ENCODE measurements at regions not wholly inside any gene's neighbourhood (a gene's known extent, or its start where the extent isn't known, plus 50 kb on each side); places are given as distances from the start of the nearest gene placed in this dataset.
"Not testable (repeated sequence)": the region's sequence is repeated elsewhere in the genome, so short reads cannot be mapped to it uniquely, and the experiment has no call there.

GRCh38 chr10:56104923-56105322 lies 256.1 kb downstream of the ZWINT start:
- Histone ChIP-seq H3K9me3 (ENCODE audit: control insufficient read depth, low read length) (no peaks in the 10 kb centered on the region), H3K9ac (ENCODE audit: low read length) (no peak overlapping the region), H3K4me1 (ENCODE audit: control insufficient read depth, insufficient read depth, low read length) (no peaks in the 10 kb centered on the region), H3K4me3 (ENCODE audit: low read length) (no peak overlapping the region), H3K27me3 (replicated peaks; ENCODE audit: control insufficient read depth, insufficient read depth, low read length) (no peaks in the 10 kb centered on the region), H3K36me3 (ENCODE audit: control insufficient read depth, insufficient read depth, low read length, severe bottlenecking) (no peaks in the 10 kb centered on the region)
- no peak for DNase-seq (ENCODE audit: low read depth)

DNA sequence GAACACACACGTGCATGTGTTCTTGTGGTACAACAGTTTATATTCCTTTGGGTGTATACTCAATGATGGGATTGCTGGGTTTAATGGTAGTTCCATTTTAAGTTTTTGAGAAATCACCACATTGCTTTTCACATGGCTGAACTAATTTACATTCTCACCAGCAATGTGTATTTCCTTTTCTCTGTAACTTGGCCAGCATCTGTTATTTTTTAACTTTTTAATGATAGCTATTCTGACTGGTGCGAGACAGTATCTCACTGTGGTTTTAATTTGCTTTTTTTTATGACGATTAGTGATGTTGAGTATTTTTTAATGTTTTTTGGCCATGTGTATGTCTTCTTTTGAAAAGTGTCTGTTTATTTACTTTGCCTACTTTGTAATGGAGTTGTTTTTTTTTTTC lies 256.6 kb downstream of the ZWINT start:
- Histone ChIP-seq H3K9me3 (ENCODE audit: control insufficient read depth, low read length) (no peaks in the 10 kb centered on the region), H3K4me3 (ENCODE audit: low read length) (no peak overlapping the region), H3K36me3 (ENCODE audit: control insufficient read depth, insufficient read depth, low read length, severe bottlenecking) (no peaks in the 10 kb centered on the region), H3K9ac (ENCODE audit: low read length) (no peak overlapping the region), H3K27me3 (replicated peaks; ENCODE audit: control insufficient read depth, insufficient read depth, low read length) (no peaks in the 10 kb centered on the region), H3K4me1 (ENCODE audit: control insufficient read depth, insufficient read depth, low read length) (no peaks in the 10 kb centered on the region)
- no peak for DNase-seq (ENCODE audit: low read depth)

DNA sequence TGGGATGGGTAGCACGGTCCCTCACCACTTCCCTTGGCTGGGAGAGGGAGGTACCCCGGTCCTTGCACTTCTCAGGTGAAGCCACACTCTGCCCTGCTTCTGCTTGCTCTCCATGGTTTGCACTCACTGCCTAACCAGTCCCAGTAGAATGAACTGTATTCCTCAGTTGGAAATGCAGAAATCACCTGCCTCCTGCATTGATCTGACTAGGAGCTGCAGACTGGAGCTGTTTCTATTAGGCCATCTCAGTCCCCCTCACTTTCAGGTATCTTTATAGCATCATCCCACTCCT lies 264.9 kb downstream of the ZWINT start:
- no peak for DNase-seq (ENCODE audit: low read depth)
- H3K4me1 ChIP-seq (ENCODE audit: control insufficient read depth, insufficient read depth, low read length), result no peaks in the 10 kb centered on the region
- no peaks in the 10 kb centered on the region for H3K9me3 ChIP-seq (ENCODE audit: control insufficient read depth, low read length)
- no peaks in the 10 kb centered on the region for H3K27me3 ChIP-seq (replicated peaks; ENCODE audit: control insufficient read depth, insufficient read depth, low read length)
- no peaks in the 10 kb centered on the region for H3K36me3 ChIP-seq (ENCODE audit: control insufficient read depth, insufficient read depth, low read length, severe bottlenecking)
- no peak overlapping the region for H3K9ac ChIP-seq (ENCODE audit: low read length)
- no peak overlapping the region for H3K4me3 ChIP-seq (ENCODE audit: low read length)

- Histone ChIP-seq H3K4me1 (ENCODE audit: control insufficient read depth, insufficient read depth, low read length) (no peaks in the 10 kb centered on the region), H3K9me3 (ENCODE audit: control insufficient read depth, low read length) (no peaks in the 10 kb centered on the region), H3K9ac (ENCODE audit: low read length) (no peak overlapping the region), H3K36me3 (ENCODE audit: control insufficient read depth, insufficient read depth, low read length, severe bottlenecking) (no peaks in the 10 kb centered on the region), H3K4me3 (ENCODE audit: low read length) (no peak overlapping the region), H3K27me3 (replicated peaks; ENCODE audit: control insufficient read depth, insufficient read depth, low read length) (no peaks in the 10 kb centered on the region)
- no peak for DNase-seq (ENCODE audit: low read depth)
These were observed 265.4 kb downstream of the ZWINT start for GRCh38 chr10:56095506-56096225.

DNA sequence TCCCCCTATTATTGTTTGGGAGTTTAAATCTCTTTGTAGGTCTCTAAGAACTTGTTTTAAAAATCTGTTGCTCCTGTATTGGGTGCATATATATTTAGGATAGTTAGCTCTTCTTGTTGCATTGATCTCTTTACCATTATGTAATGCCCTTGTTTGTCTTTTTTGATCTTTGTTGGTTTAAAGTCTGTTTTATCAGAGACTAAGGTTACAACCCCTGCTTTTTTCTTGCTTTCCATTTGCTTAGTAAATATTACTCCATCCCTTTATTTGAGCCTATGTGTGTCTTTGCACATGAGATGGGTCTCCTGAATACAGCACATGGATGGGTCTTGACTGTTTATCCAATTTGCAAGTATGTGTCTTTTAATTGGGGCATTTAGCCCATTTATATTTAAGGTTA lies 267.4 kb downstream of the ZWINT start:
- DNase-seq (ENCODE audit: low read depth); H3K9ac ChIP-seq (ENCODE audit: low read length); H3K4me3 ChIP-seq (ENCODE audit: low read length): not testable (repeated sequence)

DNA sequence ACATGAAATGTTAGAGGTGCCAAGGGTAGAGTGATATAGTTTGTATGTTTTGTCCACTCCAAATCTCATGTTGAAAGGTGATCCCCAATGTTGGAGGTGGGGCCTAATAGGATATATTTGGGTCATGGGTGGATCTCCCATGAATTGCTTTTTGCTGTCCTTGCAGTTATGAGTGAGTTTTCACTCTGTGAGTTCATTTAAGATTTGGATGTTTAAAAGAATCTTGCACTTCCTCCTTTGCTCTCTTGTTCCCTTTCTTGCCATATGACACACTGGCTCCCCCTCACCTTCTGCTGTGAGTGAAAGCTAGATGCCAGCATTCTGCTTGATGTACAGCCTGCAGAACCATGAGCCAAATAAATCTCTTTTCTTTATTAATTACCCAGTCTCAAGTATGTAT lies 269.2 kb downstream of the ZWINT start:
- no peaks in the 10 kb centered on the region for H3K27me3 ChIP-seq (replicated peaks; ENCODE audit: control insufficient read depth, insufficient read depth, low read length)
- DNase-seq (ENCODE audit: low read depth), result no peak
- no peaks in the 10 kb centered on the region for H3K9me3 ChIP-seq (ENCODE audit: control insufficient read depth, low read length)
- no peak overlapping the region for H3K9ac ChIP-seq (ENCODE audit: low read length)
- H3K4me1 ChIP-seq (ENCODE audit: control insufficient read depth, insufficient read depth, low read length), result no peaks in the 10 kb centered on the region
- no peaks in the 10 kb centered on the region for H3K36me3 ChIP-seq (ENCODE audit: control insufficient read depth, insufficient read depth, low read length, severe bottlenecking)
- no peak overlapping the region for H3K4me3 ChIP-seq (ENCODE audit: low read length)

More for the DNA sequence above, 267.4 kb downstream of the ZWINT start:
- not testable (repeated sequence) for H3K4me1 ChIP-seq (ENCODE audit: control insufficient read depth, insufficient read depth, low read length); H3K36me3 ChIP-seq (ENCODE audit: control insufficient read depth, insufficient read depth, low read length, severe bottlenecking); H3K27me3 ChIP-seq (replicated peaks; ENCODE audit: control insufficient read depth, insufficient read depth, low read length); H3K9me3 ChIP-seq (ENCODE audit: control insufficient read depth, low read length)

DNA sequence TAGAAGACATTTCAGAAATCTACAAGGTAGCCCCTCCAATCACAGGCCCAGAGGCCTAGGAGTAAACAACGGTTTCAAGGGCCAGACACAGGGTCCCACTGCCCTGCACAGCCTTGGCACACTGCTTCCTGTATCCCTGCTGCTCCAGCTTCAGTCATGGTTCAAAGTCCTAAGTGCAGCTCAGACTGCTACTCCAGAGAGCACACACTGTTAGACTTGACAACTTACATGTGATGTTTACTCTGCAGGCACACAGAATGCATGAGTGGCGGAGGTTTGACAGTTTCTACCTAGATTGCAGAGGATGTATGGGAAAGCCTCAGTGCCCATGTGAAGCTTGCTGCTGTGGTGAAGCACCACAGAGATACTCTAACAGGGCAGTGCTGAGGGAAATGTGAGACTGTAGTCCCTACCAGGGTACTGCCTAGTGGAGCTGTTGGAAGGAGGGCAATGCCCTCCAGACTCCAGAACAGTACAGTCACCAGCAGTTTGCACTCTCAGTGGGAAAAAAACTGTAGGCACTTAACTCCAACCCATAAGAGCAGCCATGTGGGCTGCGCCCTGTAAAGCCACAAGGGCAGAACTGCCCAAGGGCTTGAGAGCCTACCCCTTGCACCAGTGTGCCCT lies 270.0 kb downstream of the ZWINT start:
- Histone ChIP-seq H3K4me1 (ENCODE audit: control insufficient read depth, insufficient read depth, low read length) (no peaks in the 10 kb centered on the region), H3K9me3 (ENCODE audit: control insufficient read depth, low read length) (no peaks in the 10 kb centered on the region), H3K9ac (ENCODE audit: low read length) (no peak overlapping the region), H3K4me3 (ENCODE audit: low read length) (no peak overlapping the region), H3K27me3 (replicated peaks; ENCODE audit: control insufficient read depth, insufficient read depth, low read length) (no peaks in the 10 kb centered on the region), H3K36me3 (ENCODE audit: control insufficient read depth, insufficient read depth, low read length, severe bottlenecking) (no peaks in the 10 kb centered on the region)
- no peak for DNase-seq (ENCODE audit: low read depth)

GRCh38 chr10:56085406-56086122 lies 275.5 kb downstream of the ZWINT start:
- Histone ChIP-seq H3K9me3 (ENCODE audit: control insufficient read depth, low read length) (no peaks in the 10 kb centered on the region), H3K9ac (ENCODE audit: low read length) (no peak overlapping the region), H3K27me3 (replicated peaks; ENCODE audit: control insufficient read depth, insufficient read depth, low read length) (no peaks in the 10 kb centered on the region), H3K4me3 (ENCODE audit: low read length) (no peak overlapping the region), H3K36me3 (ENCODE audit: control insufficient read depth, insufficient read depth, low read length, severe bottlenecking) (no peaks in the 10 kb centered on the region), H3K4me1 (ENCODE audit: control insufficient read depth, insufficient read depth, low read length) (no peaks in the 10 kb centered on the region)
- no peak for DNase-seq (ENCODE audit: low read depth)

- H3K9ac ChIP-seq (ENCODE audit: low read length), result no peak overlapping the region
- no peak overlapping the region for H3K4me3 ChIP-seq (ENCODE audit: low read length)
- H3K4me1 ChIP-seq (ENCODE audit: control insufficient read depth, insufficient read depth, low read length), result no peaks in the 10 kb centered on the region
- DNase-seq (ENCODE audit: low read depth), result no peak
- no peaks in the 10 kb centered on the region for H3K36me3 ChIP-seq (ENCODE audit: control insufficient read depth, insufficient read depth, low read length, severe bottlenecking)
- H3K27me3 ChIP-seq (replicated peaks; ENCODE audit: control insufficient read depth, insufficient read depth, low read length), result no peaks in the 10 kb centered on the region
- H3K9me3 ChIP-seq (ENCODE audit: control insufficient read depth, low read length), result no peaks in the 10 kb centered on the region
These were observed 278.9 kb downstream of the ZWINT start for GRCh38 chr10:56082169-56082568.

GRCh38 chr10:56068473-56069263 lies 292.4 kb downstream of the ZWINT start:
- Histone ChIP-seq H3K36me3 (ENCODE audit: control insufficient read depth, insufficient read depth, low read length, severe bottlenecking) (no peaks in the 10 kb centered on the region), H3K27me3 (replicated peaks; ENCODE audit: control insufficient read depth, insufficient read depth, low read length) (no peaks in the 10 kb centered on the region), H3K9ac (ENCODE audit: low read length) (no peak overlapping the region), H3K9me3 (ENCODE audit: control insufficient read depth, low read length) (no peaks in the 10 kb centered on the region), H3K4me1 (ENCODE audit: control insufficient read depth, insufficient read depth, low read length) (no peaks in the 10 kb centered on the region), H3K4me3 (ENCODE audit: low read length) (no peak overlapping the region)
- no peak for DNase-seq (ENCODE audit: low read depth)

GRCh38 chr10:56068040-56068439 lies 293.0 kb downstream of the ZWINT start:
- Histone ChIP-seq H3K9me3 (ENCODE audit: control insufficient read depth, low read length) (no peaks in the 10 kb centered on the region), H3K4me3 (ENCODE audit: low read length) (no peak overlapping the region), H3K27me3 (replicated peaks; ENCODE audit: control insufficient read depth, insufficient read depth, low read length) (no peaks in the 10 kb centered on the region), H3K9ac (ENCODE audit: low read length) (no peak overlapping the region), H3K4me1 (ENCODE audit: control insufficient read depth, insufficient read depth, low read length) (no peaks in the 10 kb centered on the region), H3K36me3 (ENCODE audit: control insufficient read depth, insufficient read depth, low read length, severe bottlenecking) (no peaks in the 10 kb centered on the region)
- no peak for DNase-seq (ENCODE audit: low read depth)

All from adipocyte (in vitro differentiated cells).